HCT116 (cell line): ENCODE measurements at regions not wholly inside any gene's neighbourhood (a gene's known extent, or its start where the extent isn't known, plus 50 kb on each side); places are given as distances from the start of the nearest gene placed in this dataset.

Experiments used
- ATAC-seq: fragments of 200-7000 bp; cut with Tn5 transposase; 2 replicates; pipeline ENCODE4 v1.9.1; 2020; ENCODE audit warnings: mild to moderate bottlenecking, moderate library complexity
- BruUV-seq: library from RNA; stranded (reverse); fragments of 400-500 nt; replicated peaks from 2 replicates; lab custom pipeline; 2021; lab: Mats Ljungman, UMichigan
- CTCF ChIA-PET: fragments of 300-600 bp; sonication (Branson Sonifier 250); formaldehyde crosslinking; loops from one replicate; lab custom pipeline; 2021; ENCODE audit warnings: antibody characterized with exemption; lab: Charles Lee
- POLR2A ChIA-PET: fragments of 300-600, 350-600 bp; sonication (Branson Sonifier 250); formaldehyde crosslinking; loops from one replicate; lab custom pipeline; 2021; ENCODE audit warnings: antibody characterized with exemption; lab: Charles Lee
- RAD21 ChIA-PET, 2 experiments: fragments of 300-600 bp; sonication (Branson Sonifier 250); formaldehyde crosslinking; loops; one replicate each; lab custom pipeline; 2023; ENCODE audit warnings: low total read pairs in 2 of 2; ENCODE audit not compliant: uncharacterized antibody in 2 of 2, unreplicated experiment in 2 of 2, low non-redundant PET in 1 of 2; lab: Charles Lee
- DNase-seq: peaks from one replicate; pipeline ENCODE4 v3.0.0-alpha.2; 2010; ENCODE audit warnings: low read depth, low spot score
- H2AFZ ChIP-seq: fragments of 200-600 bp; shearing (Covaris generic), sonication (generic); 2 replicates; pipeline ENCODE4 v1.6.1; 2017; ENCODE audit warnings: low read depth, mixed run types, mixed read lengths, antibody characterized with exemption, low read length; ENCODE audit not compliant: poor library complexity, severe bottlenecking
- H3K27ac ChIP-seq: 2 replicates; pipeline ENCODE4 v1.5.1; 2012; ENCODE audit warnings: low read depth, low read length
- H3K27me3 ChIP-seq: fragments of 200-600 bp; sonication (generic); 2 replicates; pipeline ENCODE4 v1.6.1; 2016; ENCODE audit warnings: mixed run types, low read length, mixed read lengths; ENCODE audit not compliant: insufficient read depth
- H3K36me3 ChIP-seq, 2 experiments: fragments of 200-500 bp in 1 of 2; fragments of 200-600 bp in 1 of 2; sonication (Bioruptor generic) in 1 of 2; sonication (generic) in 1 of 2; 2 replicates each; pipeline versions ENCODE4 v1.5.1 to v1.6.1; 2014 to 2016; ENCODE audit warnings: low read length in 2 of 2, inconsistent platforms in 1 of 2, mixed read lengths in 1 of 2, mixed run types in 1 of 2; ENCODE audit not compliant: insufficient read depth in 2 of 2, control insufficient read depth in 1 of 2
- H3K4me1 ChIP-seq, 2 experiments: fragments of 200-600 bp in 1 of 2; sonication (generic) in 1 of 2; 2 replicates each; pipeline versions ENCODE4 v1.5.1 to v1.6.1; 2012 to 2017; ENCODE audit warnings: low read length in 2 of 2, inconsistent platforms in 1 of 2, mild to moderate bottlenecking in 1 of 2, mixed read lengths in 1 of 2, mixed run types in 1 of 2, moderate library complexity in 1 of 2; ENCODE audit not compliant: insufficient read depth in 2 of 2, control insufficient read depth in 1 of 2
- H3K4me2 ChIP-seq: fragments of 200-600 bp; sonication (generic); 2 replicates; pipeline ENCODE4 v1.6.1; 2017; ENCODE audit warnings: mixed run types, low read length, mixed read lengths
- H3K4me3 ChIP-seq, 2 experiments: fragments of 200-600 bp in 1 of 2; sonication (generic) in 1 of 2; replicated peaks in 1 of 2; 2 replicates each; pipeline ENCODE4 v1.5.1; 2011 to 2016; ENCODE audit warnings: low read length in 2 of 2, control low read depth in 1 of 2, low read depth in 1 of 2, mild to moderate bottlenecking in 1 of 2, mixed read lengths in 1 of 2, mixed run types in 1 of 2
- H3K79me2 ChIP-seq: fragments of 200-600 bp; sonication (generic); 2 replicates; pipeline ENCODE4 v1.6.1; 2017; ENCODE audit warnings: mild to moderate bottlenecking, mixed run types, low read length, moderate library complexity, mixed read lengths; ENCODE audit not compliant: insufficient read depth
- H3K9ac ChIP-seq: fragments of 200-600 bp; sonication (generic); 2 replicates; pipeline ENCODE4 v1.6.1; 2016; ENCODE audit warnings: low read length, mixed read lengths
- H3K9me2 ChIP-seq: fragments of 200-600 bp; sonication (generic), shearing (Covaris generic); 2 replicates; pipeline ENCODE4 v1.6.1; 2017; ENCODE audit warnings: mixed run types, mild to moderate bottlenecking, moderate library complexity; ENCODE audit not compliant: insufficient read depth
- H3K9me3 ChIP-seq, 2 experiments: fragments of 200-500 bp in 1 of 2; fragments of 200-600 bp in 1 of 2; sonication (Bioruptor generic) in 1 of 2; sonication (generic) in 1 of 2; 2 replicates each; pipeline ENCODE4 v1.6.1; 2014 to 2017; ENCODE audit warnings: low read length in 2 of 2, mixed read lengths in 2 of 2, inconsistent platforms in 1 of 2, low read depth in 1 of 2, mild to moderate bottlenecking in 1 of 2, mixed run types in 1 of 2, moderate library complexity in 1 of 2; ENCODE audit not compliant: control insufficient read depth in 1 of 2, insufficient read depth in 1 of 2
- H4K20me1 ChIP-seq: fragments of 200-600 bp; sonication (generic), shearing (Covaris generic); 2 replicates; pipeline ENCODE4 v1.6.1; 2017; ENCODE audit warnings: mixed run types, mild to moderate bottlenecking, moderate library complexity; ENCODE audit not compliant: insufficient read depth
- ATF3 ChIP-seq: IDR thresholded peaks from 2 replicates; pipeline ENCODE4 v1.6.1; 2012
- RAD21 ChIP-seq: IDR thresholded peaks from 2 replicates; pipeline ENCODE4 v1.6.1; 2012; ENCODE audit warnings: low read depth, mild to moderate bottlenecking
- SP1 ChIP-seq: IDR thresholded peaks from 2 replicates; pipeline ENCODE4 v1.6.1; 2012; ENCODE audit warnings: low read depth
- YY1 ChIP-seq: IDR thresholded peaks from 2 replicates; pipeline ENCODE4 v1.6.1; 2011; ENCODE audit warnings: low read length, low read depth, moderate library complexity, mild to moderate bottlenecking; ENCODE audit not compliant: insufficient replicate concordance; ENCODE audit errors: extremely low read depth
- ZBTB33 ChIP-seq: IDR thresholded peaks from 2 replicates; pipeline ENCODE4 v1.6.1; 2011; ENCODE audit warnings: mild to moderate bottlenecking, low read length, moderate library complexity; ENCODE audit not compliant: insufficient replicate concordance; ENCODE audit errors: extremely low read depth
- ZFX ChIP-seq: fragments of 450-650 bp; IDR thresholded peaks from 2 replicates; pipeline ENCODE4 v1.6.1; 2017
- ZNF274 ChIP-seq: fragments of 200-500 bp; sonication (Bioruptor generic); IDR thresholded peaks from 2 replicates; pipeline ENCODE4 v1.6.1; 2014; ENCODE audit warnings: mild to moderate bottlenecking, low read depth, low read length, inconsistent platforms
- intact Hi-C: fragments of 100-400 bp; cut with micrococcal nuclease; formaldehyde crosslinking; loops from 2 replicates; pipeline ENCODE4 v1.10.0; 2022
- TF ChIP-seq, protein P1 (sequence below): IDR thresholded peaks from 2 replicates; pipeline ENCODE4 v1.6.1; 2012; ENCODE audit warnings: low read depth

- Histone ChIP-seq H4K20me1 (no peaks in the 10 kb centered on the region), H3K4me1 (no peaks in the 10 kb centered on the region), H3K9me2 (no peaks in the 10 kb centered on the region), H3K9ac (no peak overlapping the region), H3K9me3 (no peaks in the 10 kb centered on the region), H2AFZ (no peak overlapping the region), H3K27me3 (no peaks in the 10 kb centered on the region), H3K4me2 (no peak overlapping the region), H3K4me3 (no peak overlapping the region), H3K36me3 (no peaks in the 10 kb centered on the region), H3K27ac (no peak overlapping the region), H3K79me2 (no peaks in the 10 kb centered on the region)
- BruUV-seq: no TSS peak
- no peak for DNase-seq
- no peak for ATAC-seq
- ChIA-PET POLR2A (no interaction called here), CTCF (no interaction called here), RAD21 (no interaction called here)
- no peak for TF ChIP-seq SP1
- intact Hi-C loops: no loop called here
Measured at GRCh38 chr2:114065731-114066130, 175.8 kb downstream of the ACTR3 start.

GRCh38 chr2:114066186-114066747, 176.4 kb downstream of the ACTR3 start:
- TF ChIP-seq RAD21 (no peak), ZBTB33 (no peak), YY1 (no peak), ATF3 (no peak), ZFX (no peak), ZNF274 (no peak)
- TF ChIP-seq, protein P1, sequence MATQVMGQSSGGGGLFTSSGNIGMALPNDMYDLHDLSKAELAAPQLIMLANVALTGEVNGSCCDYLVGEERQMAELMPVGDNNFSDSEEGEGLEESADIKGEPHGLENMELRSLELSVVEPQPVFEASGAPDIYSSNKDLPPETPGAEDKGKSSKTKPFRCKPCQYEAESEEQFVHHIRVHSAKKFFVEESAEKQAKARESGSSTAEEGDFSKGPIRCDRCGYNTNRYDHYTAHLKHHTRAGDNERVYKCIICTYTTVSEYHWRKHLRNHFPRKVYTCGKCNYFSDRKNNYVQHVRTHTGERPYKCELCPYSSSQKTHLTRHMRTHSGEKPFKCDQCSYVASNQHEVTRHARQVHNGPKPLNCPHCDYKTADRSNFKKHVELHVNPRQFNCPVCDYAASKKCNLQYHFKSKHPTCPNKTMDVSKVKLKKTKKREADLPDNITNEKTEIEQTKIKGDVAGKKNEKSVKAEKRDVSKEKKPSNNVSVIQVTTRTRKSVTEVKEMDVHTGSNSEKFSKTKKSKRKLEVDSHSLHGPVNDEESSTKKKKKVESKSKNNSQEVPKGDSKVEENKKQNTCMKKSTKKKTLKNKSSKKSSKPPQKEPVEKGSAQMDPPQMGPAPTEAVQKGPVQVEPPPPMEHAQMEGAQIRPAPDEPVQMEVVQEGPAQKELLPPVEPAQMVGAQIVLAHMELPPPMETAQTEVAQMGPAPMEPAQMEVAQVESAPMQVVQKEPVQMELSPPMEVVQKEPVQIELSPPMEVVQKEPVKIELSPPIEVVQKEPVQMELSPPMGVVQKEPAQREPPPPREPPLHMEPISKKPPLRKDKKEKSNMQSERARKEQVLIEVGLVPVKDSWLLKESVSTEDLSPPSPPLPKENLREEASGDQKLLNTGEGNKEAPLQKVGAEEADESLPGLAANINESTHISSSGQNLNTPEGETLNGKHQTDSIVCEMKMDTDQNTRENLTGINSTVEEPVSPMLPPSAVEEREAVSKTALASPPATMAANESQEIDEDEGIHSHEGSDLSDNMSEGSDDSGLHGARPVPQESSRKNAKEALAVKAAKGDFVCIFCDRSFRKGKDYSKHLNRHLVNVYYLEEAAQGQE: no peak
- no peak for DNase-seq
- ChIA-PET CTCF (no interaction called here), RAD21 (no interaction called here), POLR2A (no interaction called here)
- no peak overlapping the region for H2AFZ ChIP-seq
- no peaks in the 10 kb centered on the region for H3K9me2 ChIP-seq
- no peak overlapping the region for H3K4me2 ChIP-seq
- H4K20me1 ChIP-seq: no peaks in the 10 kb centered on the region
- H3K4me1 ChIP-seq: no peaks in the 10 kb centered on the region
- H3K79me2 ChIP-seq: no peaks in the 10 kb centered on the region
- BruUV-seq: no TSS peak
- H3K36me3 ChIP-seq: no peaks in the 10 kb centered on the region
- no peak overlapping the region for H3K27ac ChIP-seq
- intact Hi-C loops: no loop called here
- H3K4me3 ChIP-seq: no peak overlapping the region
- no peaks in the 10 kb centered on the region for H3K27me3 ChIP-seq
- no peaks in the 10 kb centered on the region for H3K9me3 ChIP-seq
- no peak overlapping the region for H3K9ac ChIP-seq
- no peak for ATAC-seq
